HEK293 (cell line): ENCODE measurements at regions not wholly inside any gene's neighbourhood (a gene's known extent, or its start where the extent isn't known, plus 50 kb on each side); places are given as distances from the start of the nearest gene placed in this dataset.

ENCODE experiments used
- CTCF ChIA-PET: fragments of 350-600 bp; formaldehyde crosslinking; extraction: SDS; loops from one replicate; lab custom pipeline; 2021; ENCODE audit warnings: antibody characterized with exemption; lab: Yijun Ruan, JAX
- POLR2A ChIA-PET: fragments of 300-600 bp; formaldehyde crosslinking; extraction: SDS; loops from one replicate; lab custom pipeline; 2020; ENCODE audit warnings: antibody characterized with exemption, inconsistent platforms; lab: Yijun Ruan, JAX
- H3K27ac ChIP-seq: fragments of 200-500 bp; sonication (Bioruptor generic); 2 replicates; pipeline ENCODE4 v1.5.1; 2014; ENCODE audit warnings: low read depth, low read length, control low read depth, inconsistent platforms; ENCODE audit errors: extremely low read depth
- H3K36me3 ChIP-seq, 2 experiments: fragments of 200-500 bp in 1 of 2; sonication (Bioruptor generic) in 1 of 2; 1 replicate in 1 of 2; 2 replicates in 1 of 2; pipeline ENCODE4 v1.5.1; 2014 to 2017; ENCODE audit warnings: inconsistent platforms in 2 of 2, low read length in 2 of 2; ENCODE audit not compliant: control insufficient read depth in 2 of 2, insufficient read depth in 1 of 2
- H3K4me1 ChIP-seq: fragments of 200-500 bp; sonication (Bioruptor generic); 2 replicates; pipeline ENCODE4 v1.5.1; 2014; ENCODE audit warnings: mild to moderate bottlenecking, low read length, inconsistent platforms; ENCODE audit not compliant: control insufficient read depth, insufficient read depth
- H3K4me3 ChIP-seq: 2 replicates; pipeline ENCODE4 v1.5.1; 2011; ENCODE audit warnings: low read depth, mild to moderate bottlenecking, control low read depth, low read length, moderate library complexity
- H3K9me3 ChIP-seq: fragments of 200-500 bp; sonication (Bioruptor generic); 2 replicates; pipeline ENCODE4 v1.5.1; 2014; ENCODE audit warnings: low read depth, low read length, inconsistent platforms; ENCODE audit not compliant: control insufficient read depth, insufficient read depth
- KLF1 ChIP-seq: fragments of 450-650 bp; formaldehyde crosslinking; IDR thresholded peaks from 2 replicates; pipeline ENCODE4 v1.5.1; 2016; ENCODE audit warnings: missing biosample characterization, missing genetic modification characterization
- SCRT2 ChIP-seq: fragments of 450-650 bp; formaldehyde crosslinking; IDR thresholded peaks from 2 replicates; pipeline ENCODE4 v1.5.1; 2016; ENCODE audit warnings: missing biosample characterization, missing genetic modification characterization
- ZNF37A ChIP-seq: fragments of 450-650 bp; IDR thresholded peaks from 2 replicates; pipeline ENCODE4 v1.5.1; 2018; ENCODE audit warnings: missing biosample characterization, missing genetic modification characterization
- ZNF48 ChIP-seq: fragments of 450-650 bp; formaldehyde crosslinking; IDR thresholded peaks from 2 replicates; pipeline ENCODE4 v1.5.1; 2016; ENCODE audit warnings: missing biosample characterization, missing genetic modification characterization
- ZNF514 ChIP-seq: fragments of 450-650 bp; formaldehyde crosslinking; IDR thresholded peaks from 2 replicates; pipeline ENCODE4 v1.5.1; 2016; ENCODE audit warnings: missing biosample characterization, missing genetic modification characterization
- TF ChIP-seq, protein P1 (sequence below): fragments of 450-650 bp; formaldehyde crosslinking; optimal IDR thresholded peaks from 2 replicates; pipeline ENCODE3; 2016; ENCODE audit warnings: missing biosample characterization, mild to moderate bottlenecking, missing genetic modification characterization
- TF ChIP-seq, protein P2 (sequence below): fragments of 450-650 bp; formaldehyde crosslinking; IDR thresholded peaks from 2 replicates; pipeline ENCODE4 v1.5.1; 2016; ENCODE audit warnings: missing biosample characterization, missing genetic modification characterization
- TF ChIP-seq, protein P3 (sequence below): fragments of 450-650 bp; formaldehyde crosslinking; IDR thresholded peaks from 2 replicates; pipeline ENCODE4 v1.5.1; 2016; ENCODE audit warnings: missing biosample characterization, missing genetic modification characterization
- TF ChIP-seq, protein P4 (sequence below): fragments of 450-650 bp; formaldehyde crosslinking; IDR thresholded peaks from 2 replicates; pipeline ENCODE4 v1.5.1; 2017; ENCODE audit warnings: missing biosample characterization, missing genetic modification characterization

DNA sequence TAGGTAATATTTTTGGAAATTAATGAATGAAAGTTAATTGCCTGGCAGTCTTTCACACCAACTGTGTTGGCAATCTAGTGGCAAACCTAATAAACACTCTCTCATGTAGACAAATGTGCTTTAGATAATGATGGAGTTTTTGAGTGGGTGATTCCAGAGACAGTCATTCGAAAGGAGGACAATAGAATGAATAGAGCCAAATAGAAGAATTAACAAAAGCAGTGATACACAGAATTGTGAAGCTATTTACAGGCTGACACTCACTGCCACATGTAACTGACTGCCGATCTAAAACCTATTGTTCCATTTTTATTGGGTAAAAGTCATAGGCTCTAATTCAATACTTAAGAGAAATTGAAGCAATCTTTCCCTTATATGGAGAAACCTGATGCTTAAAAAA, 338.5 kb downstream of the PCDH7 start:
- Histone ChIP-seq H3K9me3 (no peaks in the 10 kb centered on the region), H3K4me3 (no peak overlapping the region), H3K27ac (no peak overlapping the region), H3K36me3 (no peaks in the 10 kb centered on the region), H3K4me1 (peaks cover 4% of the 10 kb centered on the region; the same call in 1 of the 2 replicates)
- ChIA-PET CTCF (no interaction called here), POLR2A (no interaction called here)
- TF ChIP-seq, protein P1, sequence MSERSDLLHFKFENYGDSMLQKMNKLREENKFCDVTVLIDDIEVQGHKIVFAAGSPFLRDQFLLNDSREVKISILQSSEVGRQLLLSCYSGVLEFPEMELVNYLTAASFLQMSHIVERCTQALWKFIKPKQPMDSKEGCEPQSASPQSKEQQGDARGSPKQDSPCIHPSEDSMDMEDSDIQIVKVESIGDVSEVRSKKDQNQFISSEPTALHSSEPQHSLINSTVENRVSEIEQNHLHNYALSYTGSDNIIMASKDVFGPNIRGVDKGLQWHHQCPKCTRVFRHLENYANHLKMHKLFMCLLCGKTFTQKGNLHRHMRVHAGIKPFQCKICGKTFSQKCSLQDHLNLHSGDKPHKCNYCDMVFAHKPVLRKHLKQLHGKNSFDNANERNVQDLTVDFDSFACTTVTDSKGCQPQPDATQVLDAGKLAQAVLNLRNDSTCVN: no peak
- TF ChIP-seq ZNF37A (tag by site-specific recombination): no peak
- TF ChIP-seq, protein P2, sequence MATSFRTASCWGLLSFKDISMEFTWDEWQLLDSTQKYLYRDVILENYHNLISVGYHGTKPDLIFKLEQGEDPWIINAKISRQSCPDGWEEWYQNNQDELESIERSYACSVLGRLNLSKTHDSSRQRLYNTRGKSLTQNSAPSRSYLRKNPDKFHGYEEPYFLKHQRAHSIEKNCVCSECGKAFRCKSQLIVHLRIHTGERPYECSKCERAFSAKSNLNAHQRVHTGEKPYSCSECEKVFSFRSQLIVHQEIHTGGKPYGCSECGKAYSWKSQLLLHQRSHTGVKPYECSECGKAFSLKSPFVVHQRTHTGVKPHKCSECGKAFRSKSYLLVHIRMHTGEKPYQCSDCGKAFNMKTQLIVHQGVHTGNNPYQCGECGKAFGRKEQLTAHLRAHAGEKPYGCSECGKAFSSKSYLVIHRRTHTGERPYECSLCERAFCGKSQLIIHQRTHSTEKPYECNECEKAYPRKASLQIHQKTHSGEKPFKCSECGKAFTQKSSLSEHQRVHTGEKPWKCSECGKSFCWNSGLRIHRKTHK (tag by site-specific recombination): no peak
- TF ChIP-seq, protein P3, sequence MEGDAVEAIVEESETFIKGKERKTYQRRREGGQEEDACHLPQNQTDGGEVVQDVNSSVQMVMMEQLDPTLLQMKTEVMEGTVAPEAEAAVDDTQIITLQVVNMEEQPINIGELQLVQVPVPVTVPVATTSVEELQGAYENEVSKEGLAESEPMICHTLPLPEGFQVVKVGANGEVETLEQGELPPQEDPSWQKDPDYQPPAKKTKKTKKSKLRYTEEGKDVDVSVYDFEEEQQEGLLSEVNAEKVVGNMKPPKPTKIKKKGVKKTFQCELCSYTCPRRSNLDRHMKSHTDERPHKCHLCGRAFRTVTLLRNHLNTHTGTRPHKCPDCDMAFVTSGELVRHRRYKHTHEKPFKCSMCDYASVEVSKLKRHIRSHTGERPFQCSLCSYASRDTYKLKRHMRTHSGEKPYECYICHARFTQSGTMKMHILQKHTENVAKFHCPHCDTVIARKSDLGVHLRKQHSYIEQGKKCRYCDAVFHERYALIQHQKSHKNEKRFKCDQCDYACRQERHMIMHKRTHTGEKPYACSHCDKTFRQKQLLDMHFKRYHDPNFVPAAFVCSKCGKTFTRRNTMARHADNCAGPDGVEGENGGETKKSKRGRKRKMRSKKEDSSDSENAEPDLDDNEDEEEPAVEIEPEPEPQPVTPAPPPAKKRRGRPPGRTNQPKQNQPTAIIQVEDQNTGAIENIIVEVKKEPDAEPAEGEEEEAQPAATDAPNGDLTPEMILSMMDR: no peak
- TF ChIP-seq KLF1 (tag by site-specific recombination): no peak

DNA sequence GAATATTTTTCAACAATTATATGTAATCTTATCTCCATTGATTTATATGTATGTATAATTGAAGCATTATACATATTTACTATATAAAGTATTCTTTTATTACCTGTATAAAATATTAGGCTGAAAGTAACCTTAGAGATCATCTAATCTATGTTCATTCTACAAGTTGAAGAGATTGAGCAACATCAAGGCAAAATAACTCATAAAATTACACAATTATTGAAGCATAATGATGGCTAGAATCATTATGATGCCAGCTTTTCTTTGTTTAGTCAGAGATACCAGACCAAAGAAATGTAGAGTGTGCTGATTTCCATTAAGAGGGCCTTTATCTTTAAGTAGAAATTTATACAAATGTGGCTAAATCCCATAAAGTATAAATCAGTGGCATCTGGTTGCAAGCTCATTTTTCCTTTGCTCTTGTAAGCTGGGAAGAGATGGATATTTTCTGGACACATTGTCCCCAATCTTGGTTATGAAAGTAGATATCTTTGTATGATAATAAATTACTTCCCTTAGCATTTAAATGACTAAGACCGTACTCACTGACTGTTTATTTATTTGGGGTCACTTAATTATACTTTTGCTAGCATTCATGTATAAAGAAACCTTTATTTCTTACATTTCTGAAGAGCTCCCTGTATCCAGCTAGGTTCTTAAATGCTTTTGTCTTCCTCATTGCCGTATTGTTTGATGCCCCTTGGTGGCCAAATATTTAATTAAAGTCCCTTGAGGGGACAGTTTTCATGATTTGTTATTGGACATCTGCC, 339.8 kb downstream of the PCDH7 start:
- ChIA-PET CTCF (interaction anchor here (0.7 to 1.0 kb wide), 2 partner anchors 14 to 187 kb away, joined by 3 read pairs; no protein-coding TSS in a partner anchor), POLR2A (no interaction called here)
- H3K4me1 ChIP-seq: peaks cover 4% of the 10 kb centered on the region
- H3K27ac ChIP-seq: no peak overlapping the region
- TF ChIP-seq ZNF48 (tag by site-specific recombination): no peak
- TF ChIP-seq, protein P4, sequence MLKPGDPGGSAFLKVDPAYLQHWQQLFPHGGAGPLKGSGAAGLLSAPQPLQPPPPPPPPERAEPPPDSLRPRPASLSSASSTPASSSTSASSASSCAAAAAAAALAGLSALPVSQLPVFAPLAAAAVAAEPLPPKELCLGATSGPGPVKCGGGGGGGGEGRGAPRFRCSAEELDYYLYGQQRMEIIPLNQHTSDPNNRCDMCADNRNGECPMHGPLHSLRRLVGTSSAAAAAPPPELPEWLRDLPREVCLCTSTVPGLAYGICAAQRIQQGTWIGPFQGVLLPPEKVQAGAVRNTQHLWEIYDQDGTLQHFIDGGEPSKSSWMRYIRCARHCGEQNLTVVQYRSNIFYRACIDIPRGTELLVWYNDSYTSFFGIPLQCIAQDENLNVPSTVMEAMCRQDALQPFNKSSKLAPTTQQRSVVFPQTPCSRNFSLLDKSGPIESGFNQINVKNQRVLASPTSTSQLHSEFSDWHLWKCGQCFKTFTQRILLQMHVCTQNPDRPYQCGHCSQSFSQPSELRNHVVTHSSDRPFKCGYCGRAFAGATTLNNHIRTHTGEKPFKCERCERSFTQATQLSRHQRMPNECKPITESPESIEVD (tag by site-specific recombination): peak; percentile 35
- no peak overlapping the region for H3K4me3 ChIP-seq
- no peaks in the 10 kb centered on the region for H3K9me3 ChIP-seq
- H3K36me3 ChIP-seq: no peaks in the 10 kb centered on the region

DNA sequence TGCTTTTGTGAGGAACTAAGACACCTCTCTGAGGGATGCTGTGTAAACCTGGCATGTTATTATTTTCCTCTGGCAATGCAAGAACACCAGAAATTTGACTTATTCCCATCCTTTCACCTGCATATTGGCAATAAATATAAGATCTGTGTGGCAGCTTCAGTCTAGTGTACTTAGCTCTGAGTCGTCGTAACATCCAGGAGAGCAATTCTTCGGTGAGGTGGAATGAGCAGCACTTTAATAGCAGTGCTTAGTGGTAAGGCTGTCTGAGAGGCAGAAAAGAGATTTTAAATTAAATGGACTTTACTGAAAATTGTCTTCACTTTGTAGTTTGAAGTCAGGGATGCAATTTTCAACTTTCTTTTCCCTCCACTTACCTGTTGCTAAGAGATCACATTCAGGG, 344.9 kb downstream of the PCDH7 start:
- H3K36me3 ChIP-seq: no peaks in the 10 kb centered on the region
- no peak overlapping the region for H3K4me3 ChIP-seq
- POLR2A ChIA-PET: no interaction called here
- TF ChIP-seq ZNF514 (no peak), SCRT2 (tag by site-specific recombination) (peak; percentile 63)
- TF ChIP-seq, all 188 proteins: peak for 1
- CTCF ChIA-PET: interaction anchor here (0.6 kb wide), 1 partner anchor 203 kb away, joined by 3 read pairs; no protein-coding TSS in a partner anchor
- Histone ChIP-seq H3K27ac (no peak overlapping the region), H3K4me1 (peaks cover 4% of the 10 kb centered on the region), H3K9me3 (no peaks in the 10 kb centered on the region)
